ENCODE measurements at regions not wholly inside any gene's neighbourhood (a gene's known extent, or its start where the extent isn't known, plus 50 kb on each side); places are given as distances from the start of the nearest gene placed in this dataset.

DNA sequence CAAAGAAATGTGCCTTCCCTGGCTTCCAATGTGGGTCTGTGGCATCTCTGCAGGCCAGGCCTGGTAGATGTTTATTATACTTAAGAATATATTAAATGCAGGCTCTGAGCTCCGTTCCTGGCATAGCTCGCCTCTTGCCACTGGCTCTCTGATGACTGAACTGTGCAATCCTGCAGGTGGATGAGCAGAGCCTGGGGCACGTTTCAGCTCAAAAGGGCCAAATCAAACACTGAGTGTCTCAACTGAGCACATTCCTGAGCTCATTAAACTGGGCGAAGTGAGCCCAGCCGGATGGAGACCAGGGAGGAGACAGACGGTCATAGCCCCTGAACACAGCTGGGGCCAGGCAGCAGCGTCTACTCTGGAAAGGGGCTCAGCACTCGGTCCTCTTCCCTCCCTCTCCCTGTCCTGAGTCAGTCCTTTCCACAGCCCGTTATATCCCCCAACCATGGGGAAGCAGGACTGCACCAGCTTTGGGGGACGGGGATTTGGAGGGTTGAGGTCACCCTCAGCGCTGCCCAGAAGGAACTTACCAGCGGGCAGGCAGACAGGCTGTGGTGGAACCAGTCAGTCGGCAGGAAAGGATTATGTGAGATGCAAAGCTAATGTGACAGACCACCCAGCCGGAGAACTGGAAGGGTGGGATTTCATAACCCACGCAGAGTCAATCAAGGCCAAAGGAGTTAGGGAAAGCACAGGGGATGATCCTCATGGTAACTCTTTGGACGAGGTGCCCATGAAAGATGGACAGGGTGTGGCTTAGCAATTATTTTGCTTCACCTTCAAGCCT is 77.4 kb upstream of the ANKRD34C start:
- H3K4me3 ChIP-seq (replicated peaks in 1 of 2; ENCODE audit: low read depth in 2 of 2, low read length in 2 of 2), result no peak overlapping the region
- TF ChIP-seq, protein P1, sequence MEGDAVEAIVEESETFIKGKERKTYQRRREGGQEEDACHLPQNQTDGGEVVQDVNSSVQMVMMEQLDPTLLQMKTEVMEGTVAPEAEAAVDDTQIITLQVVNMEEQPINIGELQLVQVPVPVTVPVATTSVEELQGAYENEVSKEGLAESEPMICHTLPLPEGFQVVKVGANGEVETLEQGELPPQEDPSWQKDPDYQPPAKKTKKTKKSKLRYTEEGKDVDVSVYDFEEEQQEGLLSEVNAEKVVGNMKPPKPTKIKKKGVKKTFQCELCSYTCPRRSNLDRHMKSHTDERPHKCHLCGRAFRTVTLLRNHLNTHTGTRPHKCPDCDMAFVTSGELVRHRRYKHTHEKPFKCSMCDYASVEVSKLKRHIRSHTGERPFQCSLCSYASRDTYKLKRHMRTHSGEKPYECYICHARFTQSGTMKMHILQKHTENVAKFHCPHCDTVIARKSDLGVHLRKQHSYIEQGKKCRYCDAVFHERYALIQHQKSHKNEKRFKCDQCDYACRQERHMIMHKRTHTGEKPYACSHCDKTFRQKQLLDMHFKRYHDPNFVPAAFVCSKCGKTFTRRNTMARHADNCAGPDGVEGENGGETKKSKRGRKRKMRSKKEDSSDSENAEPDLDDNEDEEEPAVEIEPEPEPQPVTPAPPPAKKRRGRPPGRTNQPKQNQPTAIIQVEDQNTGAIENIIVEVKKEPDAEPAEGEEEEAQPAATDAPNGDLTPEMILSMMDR (IDR thresholded peaks at IDR 0.05; ENCODE audit: low read depth, low read length), result no peak
- DNase-seq (ENCODE audit: low read depth in 2 of 2), result no peak

DNA sequence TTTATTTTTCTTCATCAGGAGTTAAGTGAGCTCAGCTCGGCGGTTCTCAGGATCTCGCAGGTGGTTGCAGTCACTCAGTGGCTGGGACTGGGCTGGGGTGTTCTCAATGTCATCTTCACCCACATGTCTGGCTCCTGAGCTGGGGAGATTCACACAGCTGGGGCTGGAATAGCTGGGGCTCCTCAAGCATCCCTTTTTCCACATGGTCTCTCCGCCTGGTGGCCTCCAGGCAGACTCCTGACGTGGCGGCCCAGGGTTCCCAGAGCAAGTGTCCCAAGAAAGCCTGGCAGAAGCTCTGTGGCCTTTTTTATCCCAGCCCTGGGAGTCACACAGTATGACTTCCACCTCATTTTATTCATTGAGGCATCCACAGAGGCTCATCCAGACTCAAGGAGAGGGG is 84.1 kb upstream of the ANKRD34C start:
- TF ChIP-seq, protein P1 (IDR thresholded peaks at IDR 0.05; ENCODE audit: low read depth, low read length), result no peak
- no peak overlapping the region for H3K4me3 ChIP-seq (replicated peaks in 1 of 2; ENCODE audit: low read depth in 2 of 2, low read length in 2 of 2)
- DNase-seq (ENCODE audit: low read depth in 2 of 2), result no peak

DNA sequence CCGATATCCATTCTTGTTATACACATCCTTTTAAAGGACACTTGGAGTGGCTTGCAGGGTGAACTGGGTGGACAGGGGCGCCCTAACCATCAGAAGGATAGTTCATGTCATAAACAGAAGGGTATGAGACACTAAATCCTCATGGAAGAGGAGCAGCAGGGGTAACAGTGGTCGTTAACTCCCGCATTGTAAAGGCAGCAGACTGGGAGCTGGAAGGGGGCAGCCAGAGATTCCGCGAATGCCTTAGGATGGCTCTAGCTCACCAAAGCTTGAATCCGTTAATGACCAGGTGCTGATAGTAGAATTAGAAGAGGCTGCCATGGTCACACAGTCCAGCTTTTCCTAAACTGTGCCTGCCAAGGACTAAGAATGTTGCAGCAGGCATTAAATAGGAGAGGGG is 85.2 kb upstream of the ANKRD34C start:
- DNase-seq (ENCODE audit: low read depth in 2 of 2), result no peak
- no peak overlapping the region for H3K4me3 ChIP-seq (replicated peaks in 1 of 2; ENCODE audit: low read depth in 2 of 2, low read length in 2 of 2)
- TF ChIP-seq, protein P1 (IDR thresholded peaks at IDR 0.05; ENCODE audit: low read depth, low read length), result no peak

DNA sequence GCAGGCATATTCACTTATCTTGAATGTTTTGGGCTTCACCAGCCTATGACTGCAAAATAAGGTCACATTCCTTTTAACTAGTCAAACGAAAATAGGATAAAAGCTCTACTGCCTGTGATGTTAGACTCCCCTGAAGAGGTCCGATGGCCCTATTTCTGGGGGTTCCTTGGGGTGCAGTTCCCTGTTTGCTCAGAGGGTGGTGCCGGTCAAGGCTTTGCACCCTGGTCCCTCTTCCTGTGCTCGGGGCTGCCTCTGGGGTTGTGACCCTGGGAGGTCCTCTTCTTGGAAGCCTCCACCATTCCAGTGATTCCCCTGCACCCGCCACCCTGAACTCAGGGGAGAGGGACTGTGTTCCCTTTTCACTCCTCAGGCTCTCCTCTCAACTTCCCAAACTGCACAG is 86.7 kb upstream of the ANKRD34C start:
- DNase-seq (ENCODE audit: low read depth in 2 of 2), result no peak
- TF ChIP-seq, protein P1 (IDR thresholded peaks at IDR 0.05; ENCODE audit: low read depth, low read length), result peak; percentile 17
- H3K4me3 ChIP-seq (replicated peaks in 1 of 2; ENCODE audit: low read depth in 2 of 2, low read length in 2 of 2), result no peak overlapping the region

DNA sequence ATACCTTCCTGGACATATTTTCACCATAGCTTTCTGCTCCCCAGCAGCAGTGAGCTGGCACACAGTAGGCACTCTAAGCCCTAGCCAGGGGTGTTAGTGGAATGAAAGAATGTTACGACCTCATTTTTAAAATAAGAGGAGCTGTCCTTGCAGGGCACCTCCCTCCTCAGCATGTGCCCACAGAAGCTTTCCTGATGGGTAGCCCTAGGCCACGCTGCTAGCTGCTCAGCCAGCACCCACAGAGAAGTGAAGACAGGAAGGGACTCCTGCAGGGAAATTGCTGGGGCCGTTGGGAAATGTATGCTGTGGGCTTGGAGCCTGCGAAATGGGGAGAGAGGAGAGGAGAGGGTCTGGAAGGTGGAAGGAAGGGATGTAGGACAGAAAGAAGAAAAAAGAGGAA is 87.3 kb upstream of the ANKRD34C start:
- no peak overlapping the region for H3K4me3 ChIP-seq (replicated peaks in 1 of 2; ENCODE audit: low read depth in 2 of 2, low read length in 2 of 2)
- no peak for DNase-seq (ENCODE audit: low read depth in 2 of 2)
- TF ChIP-seq, protein P1 (IDR thresholded peaks at IDR 0.05; ENCODE audit: low read depth, low read length), result no peak

DNA sequence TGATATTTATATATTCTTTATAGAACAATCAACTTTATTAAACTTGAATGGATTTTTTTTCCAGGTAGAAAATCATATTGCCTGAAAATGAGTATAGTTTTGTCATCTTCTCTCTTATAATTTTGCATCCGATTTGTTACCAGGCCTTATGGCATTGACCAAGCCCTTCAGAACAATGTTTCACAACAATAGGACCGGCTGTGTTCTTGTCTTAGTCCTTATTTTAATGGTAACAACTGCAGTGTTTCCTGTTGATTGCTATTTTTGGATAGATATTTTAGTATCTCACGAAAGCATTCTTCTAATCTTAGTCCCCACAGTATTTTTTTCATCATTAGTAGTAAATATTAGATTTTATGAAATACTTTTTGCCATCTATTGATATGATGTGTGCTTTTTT is 88.1 kb upstream of the ANKRD34C start:
- TF ChIP-seq, protein P1 (IDR thresholded peaks at IDR 0.05; ENCODE audit: low read depth, low read length), result no peak
- H3K4me3 ChIP-seq (replicated peaks in 1 of 2; ENCODE audit: low read depth in 2 of 2, low read length in 2 of 2), result no peak overlapping the region
- DNase-seq (ENCODE audit: low read depth in 2 of 2), result no peak

DNA sequence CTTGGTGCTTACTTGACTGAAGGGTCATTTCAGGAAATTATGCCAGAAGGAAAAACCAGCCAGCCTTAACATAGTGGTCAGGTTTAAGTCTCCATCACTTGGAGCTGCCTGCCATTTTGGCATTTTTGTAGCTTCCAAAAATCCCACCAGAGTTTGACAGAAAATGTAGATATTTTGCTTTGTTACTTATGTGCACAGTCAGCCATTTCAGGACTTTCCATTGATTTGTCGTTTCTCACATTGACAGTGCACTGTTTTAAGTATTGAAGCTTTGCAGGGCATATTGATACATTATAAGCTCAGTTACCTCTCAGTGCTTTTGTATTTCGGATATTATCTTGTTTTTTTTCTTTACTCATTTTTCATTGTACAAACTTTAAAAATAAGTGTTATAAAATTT is 89.0 kb upstream of the ANKRD34C start:
- no peak for DNase-seq (ENCODE audit: low read depth in 2 of 2)
- TF ChIP-seq, protein P1 (IDR thresholded peaks at IDR 0.05; ENCODE audit: low read depth, low read length), result no peak
- no peak overlapping the region for H3K4me3 ChIP-seq (replicated peaks in 1 of 2; ENCODE audit: low read depth in 2 of 2, low read length in 2 of 2)

Data from cardiac fibroblast (primary cell).